CD8-positive, alpha-beta memory T cell (primary cell): ENCODE measurements at regions not wholly inside any gene's neighbourhood (a gene's known extent, or its start where the extent isn't known, plus 50 kb on each side); places are given as distances from the start of the nearest gene placed in this dataset.

Source experiments
- CTCF ChIA-PET: fragments of 350-600 bp; sonication (Branson Sonifier 250); formaldehyde crosslinking; loops from one replicate; lab custom pipeline; 2021; ENCODE audit warnings: antibody characterized with exemption; lab: Charles Lee
- POLR2A ChIA-PET: fragments of 350-600 bp; sonication (Branson Sonifier 250); formaldehyde crosslinking; loops from one replicate; lab custom pipeline; 2021; ENCODE audit warnings: antibody characterized with exemption; lab: Charles Lee
- DNase-seq, 5 donors: peaks; one replicate each; pipeline versions ENCODE4 v3.0.0 to v3.0.0-alpha.2; 2020 to 2022; ENCODE audit warnings: mixed read lengths in 1 of 5
- H3K27ac ChIP-seq: one replicate; pipeline ENCODE4 v1.7.0; 2013; ENCODE audit warnings: low read depth, mild to moderate bottlenecking, low read length, moderate library complexity
- H3K27me3 ChIP-seq: 2 replicates; pipeline ENCODE4 v1.7.0; 2013; ENCODE audit warnings: low read length, mild to moderate bottlenecking; ENCODE audit not compliant: insufficient read depth, poor library complexity, severe bottlenecking
- H3K36me3 ChIP-seq: 2 replicates; pipeline ENCODE4 v1.7.0; 2013; ENCODE audit warnings: mild to moderate bottlenecking, low read length, moderate library complexity; ENCODE audit not compliant: insufficient read depth
- H3K4me1 ChIP-seq: 2 replicates; pipeline ENCODE4 v1.7.0; 2013; ENCODE audit warnings: mild to moderate bottlenecking, low read length, moderate library complexity; ENCODE audit not compliant: insufficient read depth
- H3K4me3 ChIP-seq: 2 replicates; pipeline ENCODE4 v1.7.0; 2013; ENCODE audit warnings: mild to moderate bottlenecking, low read length
- H3K9me3 ChIP-seq: 2 replicates; pipeline ENCODE4 v1.7.0; 2013; ENCODE audit warnings: mild to moderate bottlenecking, low read length
- H3K27ac Mint-ChIP-seq, 8 donors: one replicate each; pipeline ENCODE4 v1.8.0; 2020 to 2021; ENCODE audit warnings: mixed read lengths in 8 of 8, mild to moderate bottlenecking in 6 of 8, inconsistent platforms in 3 of 8, moderate library complexity in 3 of 8
- H3K27me3 Mint-ChIP-seq, 2 donors: one replicate each; pipeline ENCODE4 v1.8.0; 2020 to 2021; ENCODE audit warnings: mixed read lengths in 2 of 2, mild to moderate bottlenecking in 1 of 2, moderate library complexity in 1 of 2
- H3K36me3 Mint-ChIP-seq, 3 donors: one replicate each; pipeline ENCODE4 v1.8.0; 2020 to 2021; ENCODE audit warnings: mixed read lengths in 3 of 3, inconsistent platforms in 1 of 3, mild to moderate bottlenecking in 1 of 3
- H3K4me1 Mint-ChIP-seq, 3 donors: one replicate each; pipeline ENCODE4 v1.8.0; 2020 to 2021; ENCODE audit warnings: mixed read lengths in 3 of 3, inconsistent platforms in 1 of 3, mild to moderate bottlenecking in 1 of 3
- H3K4me3 Mint-ChIP-seq, 7 donors: one replicate each; pipeline ENCODE4 v1.8.0; 2020 to 2021; ENCODE audit warnings: mixed read lengths in 7 of 7, mild to moderate bottlenecking in 6 of 7, moderate library complexity in 4 of 7, inconsistent platforms in 2 of 7
- H3K9me3 Mint-ChIP-seq, 5 donors: one replicate each; pipeline ENCODE4 v1.8.0; 2020 to 2022; ENCODE audit warnings: mixed read lengths in 5 of 5, mild to moderate bottlenecking in 3 of 5, moderate library complexity in 2 of 5, inconsistent platforms in 1 of 5

DNA sequence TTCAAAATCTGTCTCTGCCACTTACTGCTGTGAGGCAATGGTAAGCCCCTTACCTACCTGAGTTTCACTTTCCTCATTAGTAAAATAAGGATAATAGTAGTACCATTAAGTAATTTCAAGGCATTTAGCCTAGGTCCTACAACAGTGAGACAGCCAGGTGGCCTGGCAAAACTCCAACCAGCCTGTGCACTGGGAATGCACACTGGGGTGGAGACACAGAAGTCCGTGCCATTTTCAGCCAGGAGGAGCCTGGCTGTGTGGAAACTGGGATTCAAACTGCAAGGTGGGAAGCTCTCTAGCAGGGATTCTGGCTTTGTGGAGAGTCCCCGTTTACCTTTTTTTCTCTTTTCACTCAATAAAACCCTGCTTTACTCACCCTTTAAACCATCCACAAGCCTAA lies 630.4 kb downstream of the PRELID2 start:
- Mint-ChIP-seq H3K9me3 (peaks cover 3 to 22% (median 6%) of the 10 kb centered on the region in 5 donors), H3K4me1 (no peaks in the 10 kb centered on the region), H3K27me3 (no peaks in the 10 kb centered on the region), H3K27ac (no peak overlapping the region), H3K36me3 (peaks cover 0 to 2% (median 0%) of the 10 kb centered on the region in 3 donors), H3K4me3 (no peak overlapping the region)
- Histone ChIP-seq H3K4me3 (no peak overlapping the region), H3K4me1 (no peaks in the 10 kb centered on the region), H3K27me3 (no peaks in the 10 kb centered on the region), H3K27ac (no peak overlapping the region), H3K9me3 (no peaks in the 10 kb centered on the region), H3K36me3 (no peaks in the 10 kb centered on the region)
- ChIA-PET POLR2A (no interaction called here), CTCF (no interaction called here)
- no peak for DNase-seq

- Histone ChIP-seq H3K36me3 (no peaks in the 10 kb centered on the region), H3K9me3 (no peaks in the 10 kb centered on the region), H3K4me3 (no peak overlapping the region), H3K27ac (no peak overlapping the region), H3K4me1 (no peaks in the 10 kb centered on the region), H3K27me3 (no peaks in the 10 kb centered on the region)
- H3K4me1 Mint-ChIP-seq: no peaks in the 10 kb centered on the region
- DNase-seq: no peak
- H3K9me3 Mint-ChIP-seq: peaks cover 0 to 20% (median 6%) of the 10 kb centered on the region in 5 donors
- CTCF ChIA-PET: no interaction called here
- no peak overlapping the region for H3K4me3 Mint-ChIP-seq
- H3K27ac Mint-ChIP-seq: no peak overlapping the region
- POLR2A ChIA-PET: no interaction called here
- H3K27me3 Mint-ChIP-seq: no peaks in the 10 kb centered on the region
- H3K36me3 Mint-ChIP-seq: no peaks in the 10 kb centered on the region
Observed at GRCh38 chr5:145203193-145203592, 631.9 kb downstream of the PRELID2 start.

- POLR2A ChIA-PET: no interaction called here
- no peaks in the 10 kb centered on the region for H3K36me3 Mint-ChIP-seq
- no peaks in the 10 kb centered on the region for H3K27me3 Mint-ChIP-seq
- H3K4me3 Mint-ChIP-seq: no peak overlapping the region
- H3K27me3 ChIP-seq: no peaks in the 10 kb centered on the region
- no peaks in the 10 kb centered on the region for H3K9me3 ChIP-seq
- H3K27ac ChIP-seq: no peak overlapping the region
- no peaks in the 10 kb centered on the region for H3K4me1 ChIP-seq
- no peaks in the 10 kb centered on the region for H3K4me1 Mint-ChIP-seq
- no peak for DNase-seq
- CTCF ChIA-PET: no interaction called here
- no peak overlapping the region for H3K4me3 ChIP-seq
- no peak overlapping the region for H3K27ac Mint-ChIP-seq
- H3K9me3 Mint-ChIP-seq: peaks cover 0 to 24% (median 6%) of the 10 kb centered on the region in 5 donors
- H3K36me3 ChIP-seq: no peaks in the 10 kb centered on the region
Observed at GRCh38 chr5:145198525-145199260, 636.4 kb downstream of the PRELID2 start.

DNA sequence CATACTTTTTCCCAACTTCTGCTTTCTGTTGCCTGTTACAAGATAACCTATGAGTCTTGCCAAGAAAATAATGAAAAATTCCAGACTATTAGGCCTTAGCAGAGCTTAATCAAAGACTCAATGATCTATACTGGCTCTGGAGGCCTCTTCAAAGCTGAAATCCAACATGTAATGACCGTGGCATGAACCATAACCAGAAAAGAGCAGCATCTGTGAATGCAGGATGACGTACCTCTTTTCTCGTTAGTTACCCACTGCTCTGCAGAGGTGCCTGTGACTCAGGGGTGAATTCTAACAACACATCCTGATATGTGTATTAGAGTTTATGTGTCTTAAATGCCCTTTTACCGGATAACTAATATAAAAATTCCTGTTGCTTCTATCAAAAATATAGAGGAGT lies 645.4 kb downstream of the PRELID2 start:
- Mint-ChIP-seq H3K36me3 (no peaks in the 10 kb centered on the region), H3K9me3 (peaks cover 5 to 26% (median 6%) of the 10 kb centered on the region in 5 donors), H3K27me3 (no peaks in the 10 kb centered on the region), H3K4me3 (no peak overlapping the region), H3K27ac (no peak overlapping the region), H3K4me1 (no peaks in the 10 kb centered on the region)
- ChIA-PET POLR2A (no interaction called here), CTCF (no interaction called here)
- Histone ChIP-seq H3K4me3 (no peak overlapping the region), H3K36me3 (no peaks in the 10 kb centered on the region), H3K27me3 (no peaks in the 10 kb centered on the region), H3K27ac (no peak overlapping the region), H3K4me1 (no peaks in the 10 kb centered on the region), H3K9me3 (no peaks in the 10 kb centered on the region)
- DNase-seq: no peak

- H3K27me3 ChIP-seq: no peaks in the 10 kb centered on the region
- CTCF ChIA-PET: no interaction called here
- Mint-ChIP-seq H3K4me1 (no peaks in the 10 kb centered on the region), H3K36me3 (no peaks in the 10 kb centered on the region), H3K27me3 (no peaks in the 10 kb centered on the region), H3K9me3 (peaks cover 0 to 7% (median 4%) of the 10 kb centered on the region in 5 donors), H3K27ac (no peak overlapping the region), H3K4me3 (no peak overlapping the region)
- no peak overlapping the region for H3K27ac ChIP-seq
- DNase-seq: no peak
- H3K9me3 ChIP-seq: no peaks in the 10 kb centered on the region
- no peak overlapping the region for H3K4me3 ChIP-seq
- H3K36me3 ChIP-seq: no peaks in the 10 kb centered on the region
- no peaks in the 10 kb centered on the region for H3K4me1 ChIP-seq
- POLR2A ChIA-PET: no interaction called here
Observed at GRCh38 chr5:145180371-145180770, 654.8 kb downstream of the PRELID2 start.

- no peaks in the 10 kb centered on the region for H3K4me1 ChIP-seq
- H3K27ac Mint-ChIP-seq: peak overlapping the region in 1 of 8 donors; percentile 27
- no peak overlapping the region for H3K27ac ChIP-seq
- H3K4me3 ChIP-seq: no peak overlapping the region
- H3K36me3 ChIP-seq: no peaks in the 10 kb centered on the region
- H3K9me3 Mint-ChIP-seq: peaks cover 0 to 5% (median 3%) of the 10 kb centered on the region in 5 donors
- no peak overlapping the region for H3K4me3 Mint-ChIP-seq
- CTCF ChIA-PET: no interaction called here
- DNase-seq: no peak
- POLR2A ChIA-PET: no interaction called here
- H3K27me3 ChIP-seq: no peaks in the 10 kb centered on the region
- no peaks in the 10 kb centered on the region for H3K4me1 Mint-ChIP-seq
- no peaks in the 10 kb centered on the region for H3K27me3 Mint-ChIP-seq
- H3K36me3 Mint-ChIP-seq: no peaks in the 10 kb centered on the region
- no peaks in the 10 kb centered on the region for H3K9me3 ChIP-seq
Observed at GRCh38 chr5:145178641-145179523, 656.3 kb downstream of the PRELID2 start.

DNA sequence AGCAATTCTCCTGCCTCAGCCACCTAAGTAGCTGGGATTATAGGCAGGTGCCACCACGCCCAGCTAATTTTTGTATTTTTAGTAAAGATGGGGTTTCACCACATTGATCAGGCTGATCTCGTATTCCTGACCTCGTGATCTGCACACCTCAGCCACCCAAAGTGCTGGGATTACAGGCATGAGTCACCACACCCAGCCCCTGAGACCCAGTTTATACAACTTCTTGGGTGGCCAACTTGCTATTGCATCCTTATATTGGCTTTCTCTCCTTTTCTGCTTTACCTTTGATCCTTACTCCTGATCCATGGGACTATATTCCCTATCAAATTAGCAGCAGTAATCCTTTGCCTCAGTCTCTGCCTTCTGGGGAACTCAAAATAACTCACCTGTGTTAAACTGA lies 659.1 kb downstream of the PRELID2 start:
- Mint-ChIP-seq H3K4me1 (no peaks in the 10 kb centered on the region), H3K4me3 (no peak overlapping the region), H3K36me3 (no peaks in the 10 kb centered on the region), H3K27ac (no peak overlapping the region), H3K9me3 (peaks cover 0 to 9% (median 2%) of the 10 kb centered on the region in 5 donors), H3K27me3 (no peaks in the 10 kb centered on the region)
- ChIA-PET POLR2A (no interaction called here), CTCF (no interaction called here)
- no peak overlapping the region for H3K4me3 ChIP-seq
- DNase-seq: no peak
- H3K4me1 ChIP-seq: no peaks in the 10 kb centered on the region
- H3K27me3 ChIP-seq: no peaks in the 10 kb centered on the region
- no peak overlapping the region for H3K27ac ChIP-seq
- H3K9me3 ChIP-seq: no peaks in the 10 kb centered on the region
- no peaks in the 10 kb centered on the region for H3K36me3 ChIP-seq

- no peak overlapping the region for H3K27ac Mint-ChIP-seq
- no peaks in the 10 kb centered on the region for H3K9me3 ChIP-seq
- H3K4me3 Mint-ChIP-seq: no peak overlapping the region
- no peaks in the 10 kb centered on the region for H3K4me1 ChIP-seq
- ChIA-PET CTCF (no interaction called here), POLR2A (no interaction called here)
- H3K9me3 Mint-ChIP-seq: peaks cover 2 to 25% (median 3%) of the 10 kb centered on the region in 5 donors
- no peak overlapping the region for H3K4me3 ChIP-seq
- no peaks in the 10 kb centered on the region for H3K27me3 Mint-ChIP-seq
- no peak for DNase-seq
- no peaks in the 10 kb centered on the region for H3K27me3 ChIP-seq
- no peaks in the 10 kb centered on the region for H3K36me3 Mint-ChIP-seq
- H3K36me3 ChIP-seq: no peaks in the 10 kb centered on the region
- H3K27ac ChIP-seq: no peak overlapping the region
- H3K4me1 Mint-ChIP-seq: no peaks in the 10 kb centered on the region
Observed at GRCh38 chr5:145166110-145166509, 669.0 kb downstream of the PRELID2 start.
